ENCODE measurements at regions not wholly inside any gene's neighbourhood (a gene's known extent, or its start where the extent isn't known, plus 50 kb on each side); places are given as distances from the start of the nearest gene placed in this dataset.
"Not testable (repeated sequence)": the region's sequence is repeated elsewhere in the genome, so short reads cannot be mapped to it uniquely, and the experiment has no call there.

DNA sequence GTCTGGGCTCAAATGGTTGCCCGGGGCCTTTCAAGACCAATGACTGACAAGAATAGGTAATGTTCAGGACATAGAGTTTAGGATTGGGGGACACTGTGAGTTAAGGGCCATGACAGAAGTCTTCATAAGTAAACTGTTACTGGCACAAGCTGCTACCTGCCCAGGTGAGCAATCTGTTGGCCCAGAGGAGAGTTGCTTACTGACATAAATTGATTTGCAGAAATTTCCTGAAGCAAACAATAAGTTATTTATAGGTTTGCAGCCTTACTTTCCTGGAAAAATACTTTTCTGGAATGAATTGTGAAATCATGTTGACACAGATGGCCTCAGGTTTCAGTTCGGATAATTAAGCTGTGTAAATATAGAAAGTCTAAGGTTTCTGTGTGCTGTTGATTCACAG is 202.8 kb upstream of the C1QTNF3 start:
- 9 to 14% methylated on average over 2 of the region's 2 CpGs for whole genome bisulfite sequencing, 2 donors
- H3K4me3 ChIP-seq; ATAC-seq; intact Hi-C loops (cut with DNase I); H3K9me3 ChIP-seq; H3K36me3 ChIP-seq (replicated peaks in 1 of 2; ENCODE audit: insufficient read depth in 1 of 2, low read depth in 2 of 2); H3K27me3 ChIP-seq; H3K4me1 ChIP-seq: not testable (repeated sequence)
- H3K27ac ChIP-seq = peak overlapping the region in 3 of 4 donors; percentile 63 to 75 (median 73)
- TF ChIP-seq POLR2A (IDR thresholded peaks at IDR 0.05) = peak in 1 of 3 donors; percentile 14
- DNase-seq = peak; percentile 31 to 50 (median 36)

DNA sequence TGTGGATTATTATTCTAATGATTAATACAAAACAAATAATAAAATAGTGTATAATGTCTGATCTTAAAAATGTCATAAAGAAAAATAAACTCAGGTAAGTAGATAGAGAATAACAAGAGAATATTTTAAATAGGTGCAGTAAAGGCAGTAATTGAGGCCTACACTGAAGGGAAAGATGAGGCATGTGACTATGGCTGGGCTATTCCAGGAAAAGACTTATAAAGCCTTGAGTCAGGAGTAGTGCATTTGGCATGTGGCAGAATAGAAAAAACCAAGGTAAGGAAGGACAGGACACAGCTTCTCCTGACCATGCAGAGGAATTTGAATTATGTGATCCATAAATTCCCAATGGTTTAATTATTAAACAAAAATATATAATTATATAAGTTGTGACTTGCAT is 215.6 kb upstream of the C1QTNF3 start:
- H3K9me3 ChIP-seq; ATAC-seq; H3K4me3 ChIP-seq; DNase-seq; H3K27me3 ChIP-seq; H3K4me1 ChIP-seq; H3K36me3 ChIP-seq (replicated peaks in 1 of 2; ENCODE audit: insufficient read depth in 1 of 2, low read depth in 2 of 2); H3K27ac ChIP-seq; intact Hi-C loops (cut with DNase I): not testable (repeated sequence)

DNA sequence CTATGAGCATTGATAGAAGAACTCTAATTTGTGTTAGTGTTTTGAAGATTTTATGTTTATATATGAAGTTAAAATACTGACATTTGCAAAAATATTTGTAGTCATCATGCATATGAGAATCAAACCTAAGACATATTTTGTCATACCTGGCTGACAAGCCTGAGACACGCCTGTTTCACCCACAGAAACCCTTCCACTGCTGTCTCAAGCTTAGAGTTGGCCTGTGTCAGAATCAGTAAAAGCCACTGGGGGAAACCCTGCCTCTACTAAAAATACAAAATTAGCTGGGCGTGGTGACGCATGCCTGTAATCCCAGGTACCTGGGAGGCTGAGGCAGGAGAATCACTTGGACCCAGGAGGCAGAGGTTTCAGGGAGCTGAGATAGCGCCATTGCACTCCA is 218.0 kb upstream of the C1QTNF3 start:
- H3K27me3 ChIP-seq; H3K4me1 ChIP-seq; ATAC-seq; intact Hi-C loops (cut with DNase I); H3K4me3 ChIP-seq; H3K36me3 ChIP-seq (replicated peaks in 1 of 2; ENCODE audit: insufficient read depth in 1 of 2, low read depth in 2 of 2); DNase-seq; H3K27ac ChIP-seq; H3K9me3 ChIP-seq: not testable (repeated sequence)
- 63 to 67% methylated on average over 3 of the region's 4 CpGs for WGBS, 2 donors

DNA sequence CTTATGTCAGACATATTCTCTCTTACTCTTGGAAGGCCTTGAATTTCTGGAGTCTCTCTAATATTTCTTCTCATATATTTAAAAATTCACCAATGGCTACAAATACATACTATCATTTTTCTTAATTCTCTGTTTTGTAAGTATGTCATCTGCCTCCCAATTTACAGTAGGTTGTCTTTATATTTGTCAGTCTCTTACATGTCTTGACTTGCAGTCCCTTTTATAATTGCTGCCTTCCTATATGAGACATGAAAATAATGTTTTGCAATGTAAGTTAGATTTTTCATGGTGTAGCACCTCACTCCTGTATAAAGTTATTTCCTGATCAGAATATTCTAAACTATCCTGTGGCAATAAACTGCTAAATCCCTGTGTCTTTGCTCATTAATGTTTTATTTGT is 223.1 kb upstream of the C1QTNF3 start:
- DNase-seq; intact Hi-C loops (cut with DNase I); H3K9me3 ChIP-seq; H3K27ac ChIP-seq; H3K27me3 ChIP-seq; H3K36me3 ChIP-seq (replicated peaks in 1 of 2; ENCODE audit: insufficient read depth in 1 of 2, low read depth in 2 of 2); H3K4me3 ChIP-seq; ATAC-seq; H3K4me1 ChIP-seq: not testable (repeated sequence)

DNA sequence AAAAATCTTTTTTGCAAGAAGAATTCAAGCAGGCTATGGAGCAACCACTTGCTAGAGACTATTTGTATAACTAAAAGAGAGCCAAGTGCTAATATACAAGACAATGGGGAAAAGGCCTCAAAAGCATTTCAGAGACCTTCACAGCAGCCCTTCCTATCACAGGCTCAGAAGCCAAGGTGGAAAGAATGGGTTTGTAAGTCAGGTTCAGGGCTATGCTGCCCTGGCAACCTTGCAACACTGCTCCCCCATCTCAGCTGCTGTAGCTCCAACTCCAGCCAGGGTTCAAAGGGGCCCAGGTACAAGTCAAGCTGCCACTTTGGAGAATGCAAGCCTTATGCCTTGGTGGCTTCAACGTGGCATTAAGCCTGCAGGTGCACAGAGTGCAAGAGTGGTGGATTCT is 253.7 kb upstream of the C1QTNF3 start:
- intact Hi-C loops (cut with DNase I); ATAC-seq; H3K36me3 ChIP-seq (replicated peaks in 1 of 2; ENCODE audit: insufficient read depth in 1 of 2, low read depth in 2 of 2); H3K27ac ChIP-seq; DNase-seq; H3K9me3 ChIP-seq; H3K4me1 ChIP-seq; H3K4me3 ChIP-seq; H3K27me3 ChIP-seq: not testable (repeated sequence)
- 20 to 22% methylated on average over 1 of the region's 1 CpG for WGBS, 2 donors

DNA sequence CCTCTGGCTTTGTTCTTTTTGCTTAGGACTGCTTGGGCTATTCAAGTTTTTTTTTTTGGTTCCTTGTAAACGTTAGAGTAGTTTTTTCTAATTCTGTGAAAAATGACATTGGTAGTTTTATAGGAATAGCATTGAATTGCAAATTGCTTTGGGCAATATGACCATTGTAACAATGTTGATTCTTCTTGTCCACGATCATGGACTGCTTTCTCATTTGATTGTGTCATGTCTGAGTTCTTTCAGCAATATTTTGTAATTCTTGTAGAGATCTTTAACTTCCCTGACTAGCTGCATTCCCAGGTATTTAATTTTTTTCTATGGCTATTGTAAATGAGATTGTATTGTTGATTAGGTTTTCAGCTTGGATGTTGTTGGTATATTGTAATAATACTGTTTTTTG is 286.2 kb upstream of the C1QTNF3 start:
- DNase-seq; ATAC-seq; H3K4me1 ChIP-seq; H3K27me3 ChIP-seq; H3K9me3 ChIP-seq; H3K27ac ChIP-seq; H3K36me3 ChIP-seq (replicated peaks in 1 of 2; ENCODE audit: insufficient read depth in 1 of 2, low read depth in 2 of 2); intact Hi-C loops (cut with DNase I); H3K4me3 ChIP-seq: not testable (repeated sequence)
- 44 to 49% methylated on average over 2 of the region's 2 CpGs for WGBS, 2 donors

DNA sequence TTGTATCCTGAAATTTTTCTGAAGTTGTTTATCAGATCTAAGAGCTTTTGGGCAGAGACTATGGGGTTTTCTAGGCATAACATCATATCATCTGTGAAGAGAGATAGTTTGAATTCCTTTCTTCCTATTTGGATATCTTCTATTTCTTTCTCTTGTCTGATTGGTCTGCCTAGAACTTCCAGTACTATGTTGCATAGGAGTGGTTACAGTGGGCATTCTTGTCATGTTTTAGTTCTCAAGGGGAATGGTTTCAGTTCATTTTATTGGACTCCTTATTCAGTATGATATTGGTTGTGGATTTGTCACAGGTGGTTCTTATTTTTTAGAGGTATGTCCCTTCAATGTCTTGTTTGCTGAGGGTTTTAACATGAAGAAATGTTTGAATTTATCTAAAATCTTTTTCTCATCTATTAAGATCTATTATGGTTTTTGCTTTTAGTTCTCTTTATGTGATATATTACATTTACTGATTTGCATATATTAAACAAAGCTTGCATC is 286.6 kb upstream of the C1QTNF3 start:
- intact Hi-C loops (cut with DNase I); H3K36me3 ChIP-seq (replicated peaks in 1 of 2; ENCODE audit: insufficient read depth in 1 of 2, low read depth in 2 of 2); H3K27me3 ChIP-seq; H3K4me1 ChIP-seq; H3K4me3 ChIP-seq; DNase-seq; H3K27ac ChIP-seq; ATAC-seq; H3K9me3 ChIP-seq: not testable (repeated sequence)

DNA sequence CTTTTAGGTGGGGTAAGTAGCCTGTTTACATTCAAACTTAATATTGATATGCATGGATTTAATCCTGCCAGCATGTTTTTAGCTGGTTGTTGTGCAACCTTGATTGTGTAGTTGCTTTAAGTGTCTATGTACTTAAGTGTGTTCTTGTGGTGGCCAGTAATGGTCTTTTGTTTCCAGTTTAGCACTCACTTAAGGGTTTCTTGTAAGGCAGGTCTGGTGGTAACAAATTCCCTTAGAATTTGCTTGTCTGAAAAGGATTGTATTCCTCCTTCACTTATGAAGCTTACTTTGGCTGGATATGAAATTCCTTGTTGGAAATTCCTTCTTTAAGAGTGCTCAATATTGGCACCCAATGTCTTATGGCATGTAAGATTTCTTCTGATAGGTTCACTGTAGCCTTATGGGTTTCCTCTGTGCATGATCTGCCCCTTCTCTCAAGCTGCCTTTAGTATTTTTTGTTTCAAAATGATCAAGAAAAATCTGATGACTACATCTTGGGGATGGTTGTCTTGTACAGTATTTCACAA is 289.0 kb upstream of the C1QTNF3 start:
- H3K36me3 ChIP-seq (replicated peaks in 1 of 2; ENCODE audit: insufficient read depth in 1 of 2, low read depth in 2 of 2); H3K9me3 ChIP-seq; H3K27me3 ChIP-seq; intact Hi-C loops (cut with DNase I); DNase-seq; ATAC-seq; H3K27ac ChIP-seq; H3K4me1 ChIP-seq; H3K4me3 ChIP-seq: not testable (repeated sequence)

DNA sequence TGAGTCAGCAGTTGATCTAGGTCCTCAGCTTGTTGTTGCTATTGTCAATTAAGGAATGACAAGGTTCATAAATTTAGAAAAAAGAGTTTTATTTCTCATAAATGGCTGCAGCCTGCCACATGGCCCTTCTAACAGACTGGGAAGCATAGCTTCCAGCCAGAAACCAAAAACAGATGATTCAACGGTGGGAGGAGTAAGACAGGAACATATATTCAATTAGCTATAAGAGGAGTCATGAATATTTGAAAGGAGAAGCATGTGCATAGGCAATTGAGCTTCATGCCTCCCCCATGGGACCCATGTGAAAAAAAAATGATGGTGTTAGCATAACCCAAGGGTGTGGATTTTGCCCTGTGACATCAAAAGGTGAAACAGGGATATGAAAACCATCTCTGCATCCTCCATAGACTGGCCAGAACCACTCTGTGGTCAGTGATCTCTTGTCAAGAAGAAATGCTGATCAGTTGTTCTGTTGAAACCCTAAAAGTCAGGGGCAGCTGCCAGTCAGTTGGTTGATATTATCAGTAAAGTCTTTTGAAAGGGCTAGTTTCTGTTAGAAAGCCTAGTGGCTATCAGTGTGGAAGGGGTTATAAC is 296.5 kb upstream of the C1QTNF3 start:
- H3K27me3 ChIP-seq; H3K9me3 ChIP-seq; DNase-seq; H3K4me3 ChIP-seq; intact Hi-C loops (cut with DNase I); H3K36me3 ChIP-seq (replicated peaks in 1 of 2; ENCODE audit: insufficient read depth in 1 of 2, low read depth in 2 of 2); ATAC-seq; H3K27ac ChIP-seq; H3K4me1 ChIP-seq: not testable (repeated sequence)
- 67 to 73% methylated on average over 1 of the region's 1 CpG for WGBS, 2 donors

DNA sequence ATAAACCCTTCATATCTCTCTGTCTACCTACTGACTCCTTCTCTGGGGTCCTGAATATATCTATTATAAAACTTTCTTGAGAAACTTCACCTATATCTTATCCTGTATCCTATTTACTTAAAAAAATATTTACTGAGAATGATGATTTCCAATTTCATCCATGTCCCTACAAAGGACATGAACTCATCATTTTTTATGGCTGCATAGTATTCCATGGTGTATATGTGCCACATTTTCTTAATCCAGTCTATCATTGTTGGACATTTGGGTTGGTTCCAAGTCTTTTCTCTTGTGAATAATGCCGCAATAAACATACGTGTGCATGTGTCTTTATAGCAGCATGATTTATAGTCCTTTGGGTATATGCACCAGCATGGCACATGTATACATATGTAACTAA is 301.7 kb upstream of the RAI14 start:
- H3K27me3 ChIP-seq; H3K36me3 ChIP-seq (replicated peaks in 1 of 2; ENCODE audit: insufficient read depth in 1 of 2, low read depth in 2 of 2); ATAC-seq; H3K9me3 ChIP-seq; H3K27ac ChIP-seq; DNase-seq; H3K4me3 ChIP-seq; intact Hi-C loops (cut with DNase I); H3K4me1 ChIP-seq: not testable (repeated sequence)
- WGBS, 2 donors = 38 to 68% methylated on average over 2 of the region's 2 CpGs

DNA sequence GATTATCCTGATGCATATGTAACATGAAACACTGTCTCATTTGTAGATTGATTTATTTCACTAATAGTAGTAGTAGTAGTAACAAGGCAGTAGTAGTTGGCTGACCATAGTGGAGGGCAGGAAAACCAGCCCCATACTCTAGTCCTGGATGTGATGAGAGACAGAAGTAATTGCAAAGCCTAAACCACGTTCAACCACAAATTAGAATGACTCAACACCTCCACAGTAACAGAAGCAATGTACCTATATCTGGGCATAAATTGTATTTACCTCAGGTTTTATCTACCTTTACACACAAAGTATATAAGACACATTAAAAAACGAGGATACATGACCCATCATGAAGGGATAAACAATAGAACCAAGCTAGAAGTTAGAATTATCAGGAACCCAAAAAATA is 284.7 kb upstream of the RAI14 start:
- intact Hi-C loops (cut with DNase I); DNase-seq; H3K4me1 ChIP-seq; H3K27me3 ChIP-seq; H3K4me3 ChIP-seq; H3K9me3 ChIP-seq; H3K36me3 ChIP-seq (replicated peaks in 1 of 2; ENCODE audit: insufficient read depth in 1 of 2, low read depth in 2 of 2); H3K27ac ChIP-seq; ATAC-seq: not testable (repeated sequence)
- 41 to 42% methylated on average over 2 of the region's 2 CpGs for WGBS, 2 donors

DNA sequence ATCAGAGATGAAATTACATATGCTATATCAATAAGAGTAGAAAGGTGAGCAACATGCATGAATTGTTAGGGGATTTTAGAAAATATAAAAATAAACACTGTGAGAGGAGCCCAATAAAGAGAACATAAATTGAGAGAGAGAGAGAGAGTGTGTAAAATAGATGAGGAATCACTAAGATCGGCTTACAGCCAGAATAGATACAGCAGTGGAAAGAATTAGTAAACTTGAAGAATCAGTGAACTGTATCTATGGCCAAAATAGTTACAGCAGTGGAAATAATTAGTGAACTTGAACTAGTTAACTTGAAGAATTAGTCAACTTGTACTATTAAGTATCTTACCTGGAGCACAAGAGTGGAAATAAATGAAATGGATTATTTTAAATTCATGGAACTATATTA is 284.3 kb upstream of the RAI14 start:
- H3K9me3 ChIP-seq; H3K36me3 ChIP-seq (replicated peaks in 1 of 2; ENCODE audit: insufficient read depth in 1 of 2, low read depth in 2 of 2); H3K4me3 ChIP-seq; H3K27ac ChIP-seq; DNase-seq; H3K4me1 ChIP-seq; H3K27me3 ChIP-seq; intact Hi-C loops (cut with DNase I); ATAC-seq: not testable (repeated sequence)
- 35 to 92% methylated on average over 1 of the region's 1 CpG for WGBS, 2 donors
